Testis (tissue), 2 donors: ENCODE measurements at regions not wholly inside any gene's neighbourhood (a gene's known extent, or its start where the extent isn't known, plus 50 kb on each side); places are given as distances from the start of the nearest gene placed in this dataset.

Source experiments
- DNase-seq: peaks from one replicate; pipeline ENCODE4 v3.0.0-alpha.2; 2019
- H3K27ac ChIP-seq, 2 donors: fragments of 200-600 bp; sonication (generic); one replicate each; pipeline ENCODE4 v1.5.1; 2019
- H3K27me3 ChIP-seq: fragments of 200-600 bp; sonication (generic); one replicate; pipeline ENCODE4 v1.5.1; 2019
- H3K36me3 ChIP-seq: fragments of 200-600 bp; sonication (generic); one replicate; pipeline ENCODE4 v1.5.1; 2017; ENCODE audit warnings: low read depth; ENCODE audit errors: missing control alignments
- H3K4me1 ChIP-seq: fragments of 200-600 bp; sonication (generic); one replicate; pipeline ENCODE4 v1.5.1; 2019
- H3K4me3 ChIP-seq, 2 donors: fragments of 200-600 bp; sonication (generic); one replicate each; pipeline ENCODE4 v1.5.1; 2017 to 2019
- H3K9me3 ChIP-seq: fragments of 200-600 bp; sonication (generic); one replicate; pipeline ENCODE4 v1.5.1; 2017
- CTCF ChIP-seq, 3 experiments: fragments of 450-650 bp in 2 of 3; fragments of 200-600 bp in 1 of 3; sonication (generic) in 1 of 3; IDR thresholded peaks; one replicate each; pipeline ENCODE4 v1.5.1; 2016 to 2019; ENCODE audit warnings: antibody characterized with exemption in 3 of 3, mild to moderate bottlenecking in 2 of 3, moderate library complexity in 1 of 3
- POLR2A ChIP-seq: fragments of 450-650 bp; IDR thresholded peaks from one replicate; pipeline ENCODE4 v1.6.1; 2017; ENCODE audit warnings: antibody characterized with exemption, mild to moderate bottlenecking, moderate library complexity
- WGBS, 2 donors: methylation state at CpG; one replicate each; pipeline ENCODE4 v1.1.5; 2018; 5-methylcytosine and 5-hydroxymethylcytosine counted together
- intact Hi-C: fragments of 100-400 bp; cut with DNase I; formaldehyde crosslinking; loops from one replicate; pipeline ENCODE4 v1.15.1; 2023; ENCODE audit warnings: low total_unique reads

GRCh38 chr12:93203361-93203760, 174.4 kb upstream of the NUDT4 start:
- no peak for TF ChIP-seq CTCF (IDR thresholded peaks at IDR 0.05)
- no peak for TF ChIP-seq POLR2A
- DNase-seq: no peak
- 36 to 85% methylated on average over 2 of the region's 2 CpGs for WGBS, 2 donors
- no peak overlapping the region for H3K4me3 ChIP-seq
- peaks cover 6% of the 10 kb centered on the region for H3K4me1 ChIP-seq
- H3K27me3 ChIP-seq: no peaks in the 10 kb centered on the region
- no peak overlapping the region for H3K27ac ChIP-seq
- intact Hi-C loops: no loop called here
- no peaks in the 10 kb centered on the region for H3K9me3 ChIP-seq
- H3K36me3 ChIP-seq: no peaks in the 10 kb centered on the region

DNA sequence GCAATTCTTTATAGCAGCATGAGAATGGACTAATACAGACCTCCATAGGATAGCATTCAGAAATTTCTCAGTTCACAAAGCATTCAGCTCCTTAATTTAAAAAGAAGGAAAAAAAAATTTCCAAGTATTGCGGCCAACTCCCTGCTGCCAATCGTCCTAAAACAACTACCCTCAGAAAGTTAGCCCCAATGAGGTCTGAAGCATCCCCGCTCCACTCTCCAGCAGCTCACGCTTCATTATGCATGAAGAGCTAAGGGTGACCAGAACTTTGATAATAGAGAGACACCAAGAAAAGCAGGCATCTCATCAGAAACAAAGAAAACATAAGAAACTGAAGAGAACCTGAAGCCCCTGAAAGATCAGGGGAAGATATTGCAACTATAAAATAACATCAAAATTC, 172.8 kb upstream of the NUDT4 start:
- TF ChIP-seq POLR2A (no peak), CTCF (IDR thresholded peaks at IDR 0.05) (no peak)
- no peaks in the 10 kb centered on the region for H3K27me3 ChIP-seq
- H3K27ac ChIP-seq: no peak overlapping the region
- intact Hi-C loops: no loop called here
- H3K9me3 ChIP-seq: no peaks in the 10 kb centered on the region
- DNase-seq: no peak
- 97 to 98% methylated on average over 4 of the region's 4 CpGs for WGBS, 2 donors
- no peaks in the 10 kb centered on the region for H3K36me3 ChIP-seq
- H3K4me3 ChIP-seq: no peak overlapping the region
- peaks cover under 1% of the 10 kb centered on the region for H3K4me1 ChIP-seq

GRCh38 chr12:93205361-93205760, 172.4 kb upstream of the NUDT4 start:
- no peak overlapping the region for H3K27ac ChIP-seq
- no peak overlapping the region for H3K4me3 ChIP-seq
- H3K9me3 ChIP-seq: no peaks in the 10 kb centered on the region
- intact Hi-C loops: no loop called here
- no peaks in the 10 kb centered on the region for H3K36me3 ChIP-seq
- no peak for TF ChIP-seq POLR2A
- no peak for TF ChIP-seq CTCF (IDR thresholded peaks at IDR 0.05)
- no peaks in the 10 kb centered on the region for H3K27me3 ChIP-seq
- DNase-seq: no peak
- WGBS, 2 donors: 86 to 94% methylated on average over 3 of the region's 3 CpGs
- H3K4me1 ChIP-seq: no peaks in the 10 kb centered on the region

- 93 to 96% methylated on average over 1 of the region's 1 CpG for WGBS, 2 donors
- Histone ChIP-seq H3K4me1 (no peaks in the 10 kb centered on the region), H3K4me3 (no peak overlapping the region), H3K36me3 (no peaks in the 10 kb centered on the region), H3K9me3 (no peaks in the 10 kb centered on the region), H3K27me3 (no peaks in the 10 kb centered on the region), H3K27ac (no peak overlapping the region)
- TF ChIP-seq POLR2A: no peak
- TF ChIP-seq CTCF (IDR thresholded peaks at IDR 0.05): no peak
- intact Hi-C loops: no loop called here
- no peak for DNase-seq
Measured at GRCh38 chr12:93208011-93208410, 169.7 kb upstream of the NUDT4 start.

DNA sequence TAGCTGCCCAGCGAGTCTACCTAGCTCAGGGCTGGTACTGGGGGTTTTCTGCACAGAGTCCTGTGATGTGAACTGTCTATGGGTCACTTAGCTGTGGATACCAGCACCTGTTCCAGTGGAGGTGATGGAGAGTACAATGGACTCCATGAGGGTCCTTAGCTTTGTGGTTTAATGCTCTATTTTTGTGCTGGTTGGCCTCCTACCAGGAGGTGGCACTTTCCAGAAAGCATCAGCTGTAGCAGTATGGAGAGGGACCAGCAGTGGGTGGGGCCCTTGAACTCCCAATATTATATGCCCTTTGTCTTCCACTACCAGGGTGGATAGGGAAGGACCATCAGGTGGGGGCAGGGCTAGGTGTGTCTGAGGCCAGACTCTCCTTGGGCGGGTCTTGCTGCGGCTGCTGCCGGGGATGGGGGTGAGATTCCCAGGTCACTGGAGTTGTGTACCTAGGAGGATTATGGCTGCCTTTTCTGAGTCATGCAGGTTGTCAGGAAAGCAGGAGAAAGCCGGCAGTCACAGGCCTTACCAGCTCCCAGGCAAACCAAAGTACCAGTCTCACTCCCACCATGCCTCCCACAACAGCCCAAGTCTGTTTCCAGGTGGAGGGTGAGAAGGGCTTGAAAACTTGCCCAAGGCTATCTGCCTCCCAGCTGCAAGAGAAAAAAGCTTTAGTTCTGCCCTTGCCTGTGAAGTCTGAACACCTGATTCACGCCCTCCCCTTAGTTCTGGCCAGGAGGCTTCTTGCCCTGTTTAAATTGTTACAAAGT, 163.0 kb upstream of the NUDT4 start:
- Histone ChIP-seq H3K4me3 (no peak overlapping the region), H3K9me3 (no peaks in the 10 kb centered on the region), H3K27me3 (no peaks in the 10 kb centered on the region), H3K27ac (no peak overlapping the region), H3K4me1 (no peaks in the 10 kb centered on the region), H3K36me3 (no peaks in the 10 kb centered on the region)
- TF ChIP-seq CTCF (IDR thresholded peaks at IDR 0.05): no peak
- TF ChIP-seq POLR2A: no peak
- DNase-seq: no peak
- intact Hi-C loops: no loop called here
- WGBS, 2 donors: 81 to 100% methylated on average over 1 to 6 of the region's 6 CpGs
